Activated CD8-positive, alpha-beta T cell treated with anti-CD3 and anti-CD28 coated beads for 36 hours (primary cell): ENCODE measurements at regions not wholly inside any gene's neighbourhood (a gene's known extent, or its start where the extent isn't known, plus 50 kb on each side); places are given as distances from the start of the nearest gene placed in this dataset.

Source experiments
- ATAC-seq: fragments of 200-7000 bp; cut with Tn5 transposase; one replicate; pipeline ENCODE4 v1.10.0; 2021; ENCODE audit warnings: mild to moderate bottlenecking, moderate library complexity
- CTCF ChIA-PET: fragments of 350-600 bp; sonication (Branson Sonifier 250); formaldehyde crosslinking; loops from one replicate; lab custom pipeline; 2021; ENCODE audit warnings: antibody characterized with exemption; lab: Charles Lee
- POLR2A ChIA-PET: fragments of 350-600 bp; sonication (Branson Sonifier 250); formaldehyde crosslinking; loops from one replicate; lab custom pipeline; 2021; ENCODE audit warnings: antibody characterized with exemption; lab: Charles Lee
- DNase-seq: peaks from one replicate; pipeline ENCODE4 v3.0.0-alpha.2; 2020
- H3K27ac Mint-ChIP-seq: one replicate; pipeline ENCODE4 v1.8.0; 2021; ENCODE audit warnings: mild to moderate bottlenecking, mixed read lengths
- H3K27me3 Mint-ChIP-seq: one replicate; pipeline ENCODE4 v1.8.0; 2021; ENCODE audit warnings: mixed read lengths
- H3K36me3 Mint-ChIP-seq: one replicate; pipeline ENCODE4 v1.8.0; 2021; ENCODE audit warnings: low read depth, mixed read lengths
- H3K4me1 Mint-ChIP-seq: one replicate; pipeline ENCODE4 v1.8.0; 2021; ENCODE audit warnings: low read depth, mixed read lengths
- H3K4me3 Mint-ChIP-seq: one replicate; pipeline ENCODE4 v1.8.0; 2021; ENCODE audit warnings: mild to moderate bottlenecking, moderate library complexity, mixed read lengths
- H3K9me3 Mint-ChIP-seq: one replicate; pipeline ENCODE4 v1.8.0; 2021; ENCODE audit warnings: mixed read lengths
- intact Hi-C: fragments of 100-400 bp; cut with micrococcal nuclease; formaldehyde crosslinking; loops from one replicate; pipeline ENCODE4 v1.10.0; 2022
- TF ChIP-seq, protein P1 (sequence below): fragments of 200-600 bp; IDR thresholded peaks from one replicate; pipeline ENCODE4 v1.8.0; 2022; ENCODE audit warnings: antibody characterized with exemption, mild to moderate bottlenecking

- no peaks in the 10 kb centered on the region for H3K4me1 Mint-ChIP-seq
- TF ChIP-seq, protein P1, sequence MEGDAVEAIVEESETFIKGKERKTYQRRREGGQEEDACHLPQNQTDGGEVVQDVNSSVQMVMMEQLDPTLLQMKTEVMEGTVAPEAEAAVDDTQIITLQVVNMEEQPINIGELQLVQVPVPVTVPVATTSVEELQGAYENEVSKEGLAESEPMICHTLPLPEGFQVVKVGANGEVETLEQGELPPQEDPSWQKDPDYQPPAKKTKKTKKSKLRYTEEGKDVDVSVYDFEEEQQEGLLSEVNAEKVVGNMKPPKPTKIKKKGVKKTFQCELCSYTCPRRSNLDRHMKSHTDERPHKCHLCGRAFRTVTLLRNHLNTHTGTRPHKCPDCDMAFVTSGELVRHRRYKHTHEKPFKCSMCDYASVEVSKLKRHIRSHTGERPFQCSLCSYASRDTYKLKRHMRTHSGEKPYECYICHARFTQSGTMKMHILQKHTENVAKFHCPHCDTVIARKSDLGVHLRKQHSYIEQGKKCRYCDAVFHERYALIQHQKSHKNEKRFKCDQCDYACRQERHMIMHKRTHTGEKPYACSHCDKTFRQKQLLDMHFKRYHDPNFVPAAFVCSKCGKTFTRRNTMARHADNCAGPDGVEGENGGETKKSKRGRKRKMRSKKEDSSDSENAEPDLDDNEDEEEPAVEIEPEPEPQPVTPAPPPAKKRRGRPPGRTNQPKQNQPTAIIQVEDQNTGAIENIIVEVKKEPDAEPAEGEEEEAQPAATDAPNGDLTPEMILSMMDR = no peak
- no peak overlapping the region for H3K4me3 Mint-ChIP-seq
- ChIA-PET POLR2A (no interaction called here), CTCF (no interaction called here)
- DNase-seq (no peak), ATAC-seq (no peak)
- H3K27ac Mint-ChIP-seq = no peak overlapping the region
- peaks cover 12% of the 10 kb centered on the region for H3K9me3 Mint-ChIP-seq
- intact Hi-C loops = no loop called here
- H3K36me3 Mint-ChIP-seq = no peaks in the 10 kb centered on the region
- H3K27me3 Mint-ChIP-seq = no peaks in the 10 kb centered on the region
These were observed 695.5 kb downstream of the EPHA3 start for GRCh38 chr3:89802881-89803280.

DNA sequence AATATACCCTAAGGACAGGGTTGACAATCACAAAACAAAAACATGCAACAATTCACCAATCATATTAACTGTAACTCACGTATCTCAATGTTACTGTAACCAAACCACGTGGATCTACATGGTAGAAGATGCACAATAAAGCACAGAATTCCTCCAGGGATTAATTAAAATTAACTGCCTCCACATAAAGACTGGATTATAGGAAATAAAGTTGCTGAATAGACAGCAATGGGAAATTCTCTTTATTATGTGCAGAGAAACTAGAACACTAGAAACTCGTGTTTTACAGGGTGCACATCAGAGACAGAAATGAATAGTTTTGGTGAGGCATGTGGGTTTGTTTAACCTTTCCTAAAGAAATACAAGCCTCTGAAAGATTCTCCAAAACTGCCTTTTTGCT is 696.3 kb downstream of the EPHA3 start:
- Mint-ChIP-seq H3K4me3 (no peak overlapping the region), H3K27me3 (no peaks in the 10 kb centered on the region), H3K27ac (no peak overlapping the region), H3K36me3 (no peaks in the 10 kb centered on the region), H3K9me3 (peaks cover 13% of the 10 kb centered on the region), H3K4me1 (no peaks in the 10 kb centered on the region)
- no peak for DNase-seq
- no peak for ATAC-seq
- ChIA-PET POLR2A (no interaction called here), CTCF (no interaction called here)
- TF ChIP-seq, protein P1 = no peak
- intact Hi-C loops = no loop called here

DNA sequence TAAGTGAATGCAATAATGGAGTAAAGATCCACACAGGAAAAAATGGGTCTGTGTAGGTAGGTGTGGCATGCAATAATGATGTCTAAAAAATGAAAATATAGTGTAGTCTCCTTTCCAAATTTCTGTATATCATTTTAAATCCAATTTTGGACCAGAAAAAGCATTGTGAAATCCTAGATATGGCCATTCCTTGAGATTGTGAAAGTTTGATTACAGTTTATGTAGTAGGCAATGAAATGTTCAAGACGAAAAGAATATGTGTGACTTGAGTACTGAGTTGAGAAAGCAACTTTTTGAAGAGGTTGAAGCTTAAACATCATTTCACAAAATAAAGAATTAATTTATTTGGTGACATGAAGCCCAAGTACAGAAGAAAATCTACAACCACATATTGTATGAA is 698.7 kb downstream of the EPHA3 start:
- Mint-ChIP-seq H3K4me1 (no peaks in the 10 kb centered on the region), H3K4me3 (no peak overlapping the region), H3K36me3 (no peaks in the 10 kb centered on the region), H3K27me3 (no peaks in the 10 kb centered on the region), H3K9me3 (peaks cover 13% of the 10 kb centered on the region), H3K27ac (no peak overlapping the region)
- TF ChIP-seq, protein P1 = no peak
- CTCF ChIA-PET = no interaction called here
- intact Hi-C loops = no loop called here
- no peak for ATAC-seq
- DNase-seq = no peak
- POLR2A ChIA-PET = no interaction called here

DNA sequence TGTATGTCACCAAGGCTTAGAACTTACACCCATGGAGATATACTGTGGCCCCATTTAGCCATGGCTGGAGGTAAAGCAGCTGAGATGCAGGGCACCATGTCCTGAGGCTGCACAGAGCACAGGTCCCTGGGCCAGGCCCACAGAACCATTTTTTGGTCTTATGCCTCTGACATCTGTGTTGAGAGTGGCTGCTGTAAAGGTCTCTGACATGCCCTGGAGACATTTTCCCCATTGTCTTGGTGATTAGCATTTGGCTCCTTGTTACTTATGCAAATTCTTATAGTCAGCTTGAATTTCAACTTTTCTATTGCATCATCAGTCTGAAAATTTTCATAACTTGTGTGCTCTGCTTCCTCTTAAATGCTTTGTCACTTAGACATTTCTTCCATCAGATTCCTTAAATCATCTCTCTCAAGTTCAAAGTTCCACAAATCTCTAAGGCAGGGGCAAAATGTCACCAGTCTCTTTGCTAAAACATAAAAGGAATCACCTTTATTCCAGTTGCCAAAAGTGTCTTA is 701.3 kb downstream of the EPHA3 start:
- intact Hi-C loops = no loop called here
- DNase-seq (no peak), ATAC-seq (no peak)
- Mint-ChIP-seq H3K9me3 (peaks cover 10% of the 10 kb centered on the region), H3K4me1 (no peaks in the 10 kb centered on the region), H3K27me3 (no peaks in the 10 kb centered on the region), H3K27ac (no peak overlapping the region), H3K4me3 (no peak overlapping the region), H3K36me3 (no peaks in the 10 kb centered on the region)
- CTCF ChIA-PET = no interaction called here
- POLR2A ChIA-PET = no interaction called here
- TF ChIP-seq, protein P1 = no peak

DNA sequence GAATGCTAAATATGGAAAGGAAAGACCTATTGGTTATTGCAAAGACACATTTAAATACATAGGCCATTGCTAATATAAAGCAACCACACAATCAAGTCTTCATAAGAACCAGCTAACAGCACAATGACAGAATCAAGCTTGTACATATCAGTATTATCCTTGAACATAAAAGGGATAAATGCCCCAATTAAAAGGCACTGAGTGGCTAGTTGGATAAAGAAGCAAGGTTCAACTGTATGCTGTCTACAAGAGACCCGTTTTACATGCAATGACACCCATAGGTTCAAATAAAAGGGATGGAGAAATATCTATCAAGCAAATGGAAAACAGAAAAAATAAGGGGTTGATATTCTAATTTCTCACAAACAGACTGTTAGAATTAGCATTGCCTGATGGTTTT is 706.1 kb downstream of the EPHA3 start:
- H3K4me3 Mint-ChIP-seq = no peak overlapping the region
- DNase-seq (no peak), ATAC-seq (no peak)
- H3K36me3 Mint-ChIP-seq = no peaks in the 10 kb centered on the region
- H3K4me1 Mint-ChIP-seq = no peaks in the 10 kb centered on the region
- TF ChIP-seq, protein P1 = no peak
- intact Hi-C loops = no loop called here
- POLR2A ChIA-PET = no interaction called here
- CTCF ChIA-PET = no interaction called here
- peaks cover 22% of the 10 kb centered on the region for H3K9me3 Mint-ChIP-seq
- H3K27me3 Mint-ChIP-seq = no peaks in the 10 kb centered on the region
- H3K27ac Mint-ChIP-seq = no peak overlapping the region
